ENCODE measurements at regions not wholly inside any gene's neighbourhood (a gene's known extent, or its start where the extent isn't known, plus 50 kb on each side); places are given as distances from the start of the nearest gene placed in this dataset.

- H3K4me3 ChIP-seq (ENCODE audit: low read depth, low read length), result no peak overlapping the region
- TF ChIP-seq CTCF (conservative IDR thresholded peaks at IDR 0.05; ENCODE audit: low read depth, low read length), result no peak
These were observed 187.2 kb upstream of the AJAP1 start for GRCh38 chr1:4467241-4467640.

GRCh38 chr1:4468386-4468785 lies 186.0 kb upstream of the AJAP1 start:
- DNase-seq (ENCODE audit: low read depth), result no peak
- no peak for TF ChIP-seq CTCF (conservative IDR thresholded peaks at IDR 0.05; ENCODE audit: low read depth, low read length)
- H3K4me3 ChIP-seq (ENCODE audit: low read depth, low read length), result no peak overlapping the region

More at GRCh38 chr1:4467241-4467640, 187.2 kb upstream of the AJAP1 start:
- no peak for DNase-seq (ENCODE audit: low read depth)

GRCh38 chr1:4468804-4469514 lies 185.4 kb upstream of the AJAP1 start:
- no peak for TF ChIP-seq CTCF (conservative IDR thresholded peaks at IDR 0.05; ENCODE audit: low read depth, low read length)

GRCh38 chr1:4476394-4476793 lies 178.0 kb upstream of the AJAP1 start:
- H3K4me3 ChIP-seq (ENCODE audit: low read depth, low read length), result no peak overlapping the region
- no peak for DNase-seq (ENCODE audit: low read depth)
- no peak for TF ChIP-seq CTCF (conservative IDR thresholded peaks at IDR 0.05; ENCODE audit: low read depth, low read length)

More at GRCh38 chr1:4468804-4469514, 185.4 kb upstream of the AJAP1 start:
- H3K4me3 ChIP-seq (ENCODE audit: low read depth, low read length), result no peak overlapping the region
- DNase-seq (ENCODE audit: low read depth), result no peak

GRCh38 chr1:4481451-4481850 lies 173.0 kb upstream of the AJAP1 start:
- no peak for TF ChIP-seq CTCF (conservative IDR thresholded peaks at IDR 0.05; ENCODE audit: low read depth, low read length)
- DNase-seq (ENCODE audit: low read depth), result no peak
- no peak overlapping the region for H3K4me3 ChIP-seq (ENCODE audit: low read depth, low read length)

GRCh38 chr1:4482526-4482925 lies 171.9 kb upstream of the AJAP1 start:
- no peak for TF ChIP-seq CTCF (conservative IDR thresholded peaks at IDR 0.05; ENCODE audit: low read depth, low read length)
- no peak for DNase-seq (ENCODE audit: low read depth)

GRCh38 chr1:4483021-4483625 lies 171.3 kb upstream of the AJAP1 start:
- no peak for TF ChIP-seq CTCF (conservative IDR thresholded peaks at IDR 0.05; ENCODE audit: low read depth, low read length)
- no peak overlapping the region for H3K4me3 ChIP-seq (ENCODE audit: low read depth, low read length)
- no peak for DNase-seq (ENCODE audit: low read depth)

More at GRCh38 chr1:4482526-4482925, 171.9 kb upstream of the AJAP1 start:
- no peak overlapping the region for H3K4me3 ChIP-seq (ENCODE audit: low read depth, low read length)

Data from choroid plexus epithelial cell (primary cell).